CD14-positive monocyte (primary cell): ENCODE measurements at regions not wholly inside any gene's neighbourhood (a gene's known extent, or its start where the extent isn't known, plus 50 kb on each side); places are given as distances from the start of the nearest gene placed in this dataset.

ENCODE experiments used
- DNase-seq, 3 donors: peaks; one replicate each; pipeline ENCODE4 v3.0.0-alpha.2; 2011 to 2022
- H2AFZ ChIP-seq: 2 replicates; pipeline ENCODE4 v1.6.0; 2012; ENCODE audit warnings: mild to moderate bottlenecking, low read depth, low read length, inconsistent platforms; ENCODE audit not compliant: insufficient read depth, poor library complexity, severe bottlenecking
- H3K27ac ChIP-seq, 2 donors: 1 replicate in 1 of 2; 2 replicates in 1 of 2; pipeline ENCODE4 v1.5.1; 2012 to 2013; ENCODE audit warnings: low read length in 2 of 2, control low read depth in 1 of 2, inconsistent platforms in 1 of 2, low read depth in 1 of 2, mild to moderate bottlenecking in 1 of 2
- H3K27me3 ChIP-seq, 2 donors: one replicate each; pipeline versions ENCODE4 v1.6.0 to v1.6.1; 2011 to 2013; ENCODE audit warnings: low read length in 2 of 2; ENCODE audit not compliant: control insufficient read depth in 2 of 2, insufficient read depth in 2 of 2
- H3K36me3 ChIP-seq, 2 donors: replicated peaks in 1 of 2; 1 replicate in 1 of 2; 2 replicates in 1 of 2; pipeline versions ENCODE4 v1.5.1 to v1.6.1; 2012 to 2013; ENCODE audit warnings: low read length in 2 of 2, control low read depth in 1 of 2, inconsistent platforms in 1 of 2, mild to moderate bottlenecking in 1 of 2; ENCODE audit not compliant: insufficient read depth in 2 of 2, control insufficient read depth in 1 of 2
- H3K4me1 ChIP-seq, 2 donors: 1 replicate in 1 of 2; 2 replicates in 1 of 2; pipeline versions ENCODE4 v1.5.1 to v1.6.1; 2012 to 2013; ENCODE audit warnings: low read length in 2 of 2, control low read depth in 1 of 2, inconsistent platforms in 1 of 2, mild to moderate bottlenecking in 1 of 2, moderate library complexity in 1 of 2; ENCODE audit not compliant: insufficient read depth in 2 of 2, control insufficient read depth in 1 of 2
- H3K4me2 ChIP-seq: replicated peaks from 2 replicates; pipeline ENCODE3; 2012; ENCODE audit warnings: low read length, moderate library complexity, mild to moderate bottlenecking; ENCODE audit not compliant: poor library complexity, severe bottlenecking; ENCODE audit errors: extremely low read depth
- H3K4me3 ChIP-seq, 3 experiments: fragments of 200-600 bp in 1 of 3; sonication (generic) in 1 of 3; replicated peaks in 1 of 3; 1 replicate in 2 of 3; 2 replicates in 1 of 3; pipeline ENCODE4 v1.5.1; 2011 to 2013; ENCODE audit warnings: low read length in 3 of 3, mild to moderate bottlenecking in 3 of 3, control low read depth in 2 of 3, low read depth in 2 of 3, inconsistent platforms in 1 of 3, moderate library complexity in 1 of 3
- H3K79me2 ChIP-seq: 2 replicates; pipeline ENCODE4 v1.6.0; 2012; ENCODE audit warnings: mild to moderate bottlenecking, control low read depth, inconsistent platforms, low read length, moderate library complexity; ENCODE audit not compliant: insufficient read depth
- H3K9ac ChIP-seq: 2 replicates; pipeline ENCODE4 v1.6.0; 2017; ENCODE audit warnings: low read length, mild to moderate bottlenecking; ENCODE audit not compliant: insufficient read depth, poor library complexity, severe bottlenecking
- H3K9me3 ChIP-seq, 2 donors: replicated peaks in 1 of 2; 1 replicate in 1 of 2; 2 replicates in 1 of 2; pipeline versions ENCODE4 v1.5.1 to v1.6.1; 2012 to 2013; ENCODE audit warnings: low read length in 2 of 2, control low read depth in 1 of 2; ENCODE audit not compliant: control insufficient read depth in 1 of 2, insufficient read depth in 1 of 2
- H4K20me1 ChIP-seq: 2 replicates; pipeline ENCODE4 v1.6.0; 2012; ENCODE audit warnings: mild to moderate bottlenecking, low read length, control low read depth, moderate library complexity; ENCODE audit not compliant: insufficient read depth
- H3K27ac Mint-ChIP-seq, 7 donors: one replicate each; pipeline ENCODE4 v1.8.0; 2020; ENCODE audit warnings: mild to moderate bottlenecking in 7 of 7, mixed read lengths in 7 of 7, moderate library complexity in 6 of 7, inconsistent platforms in 2 of 7
- H3K27me3 Mint-ChIP-seq, 3 donors: one replicate each; pipeline ENCODE4 v1.8.0; 2021 to 2022; ENCODE audit warnings: low read depth in 3 of 3, mild to moderate bottlenecking in 3 of 3, mixed read lengths in 3 of 3, moderate library complexity in 3 of 3, inconsistent platforms in 1 of 3
- H3K36me3 Mint-ChIP-seq, 2 donors: one replicate each; pipeline ENCODE4 v1.8.0; 2020; ENCODE audit warnings: mixed read lengths in 2 of 2, inconsistent platforms in 1 of 2, mild to moderate bottlenecking in 1 of 2
- H3K4me1 Mint-ChIP-seq: one replicate; pipeline ENCODE4 v1.8.0; 2020; ENCODE audit warnings: mild to moderate bottlenecking, mixed read lengths
- H3K4me3 Mint-ChIP-seq, 2 donors: one replicate each; pipeline ENCODE4 v1.8.0; 2020; ENCODE audit warnings: mild to moderate bottlenecking in 2 of 2, mixed read lengths in 2 of 2, moderate library complexity in 1 of 2
- H3K9me3 Mint-ChIP-seq, 7 donors: one replicate each; pipeline ENCODE4 v1.8.0; 2020 to 2022; ENCODE audit warnings: mixed read lengths in 7 of 7, mild to moderate bottlenecking in 6 of 7, moderate library complexity in 6 of 7, inconsistent platforms in 2 of 7
- CTCF ChIP-seq: fragments of 200-600 bp; IDR thresholded peaks from one replicate; pipeline ENCODE4 v1.8.0; 2022; ENCODE audit warnings: antibody characterized with exemption, mild to moderate bottlenecking
- WGBS: methylation state at CpG from one replicate; pipeline ENCODE4 v1.1.5; 2013; ENCODE audit warnings: missing lambda C conversion rate; ENCODE audit not compliant: insufficient coverage; 5-methylcytosine and 5-hydroxymethylcytosine counted together
- intact Hi-C, 2 donors: fragments of 100-400 bp; cut with micrococcal nuclease; formaldehyde crosslinking; loops; one replicate each; pipeline versions ENCODE4 v1.15.0 to v1.15.1; 2023

- no peak for TF ChIP-seq CTCF
Observed at GRCh38 chr3:152738656-152739055, 96.3 kb upstream of the P2RY1 start.

DNA sequence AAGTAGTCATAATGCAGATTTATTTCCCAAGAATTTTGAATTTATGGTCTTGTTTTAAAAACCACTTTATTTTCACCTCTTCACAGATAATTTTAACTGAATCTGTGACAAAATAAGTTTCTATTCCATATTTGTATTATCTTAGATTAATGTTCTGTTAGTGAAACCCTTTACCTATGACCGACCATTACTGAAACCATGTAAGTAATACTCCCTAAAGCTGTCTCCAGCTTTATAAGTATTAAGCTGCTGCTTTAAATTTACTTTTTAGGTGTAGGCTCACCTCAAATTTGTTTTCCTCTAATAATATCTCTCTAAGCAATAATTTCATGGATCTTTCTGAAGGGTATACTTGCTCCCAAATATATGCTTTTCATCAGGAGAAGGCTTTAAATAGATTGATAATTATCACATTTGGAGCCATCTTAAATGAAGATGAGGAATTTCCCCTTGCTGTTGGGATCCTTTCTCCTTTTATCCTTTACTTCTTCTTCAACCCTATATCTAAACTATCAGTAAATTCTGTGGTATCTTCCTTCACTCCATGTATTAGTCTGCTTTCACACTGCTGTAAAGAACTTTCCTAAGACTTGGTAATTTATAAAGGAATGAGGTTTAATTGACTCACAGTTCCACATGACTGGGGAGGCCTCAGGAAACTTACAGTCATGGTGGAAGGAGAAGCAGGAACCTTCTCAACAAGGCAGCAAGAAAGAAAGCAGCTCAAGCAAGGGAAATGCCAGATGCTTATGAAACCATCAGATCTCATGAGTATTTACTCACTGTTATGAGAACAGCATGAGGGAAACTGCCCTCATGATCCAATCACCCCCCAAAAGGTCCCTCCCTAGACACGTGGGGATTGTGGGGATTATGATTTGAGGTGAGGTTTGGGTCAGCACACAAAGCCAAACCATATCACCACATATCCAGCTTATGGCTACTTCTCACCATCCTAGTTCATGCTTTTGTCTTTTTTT, 92.3 kb upstream of the P2RY1 start:
- Mint-ChIP-seq H3K27me3 (no peaks in the 10 kb centered on the region), H3K27ac (no peak overlapping the region), H3K4me1 (peaks cover 5% of the 10 kb centered on the region), H3K9me3 (peaks cover 2 to 14% (median 7%) of the 10 kb centered on the region in 7 donors), H3K4me3 (no peak overlapping the region), H3K36me3 (no peaks in the 10 kb centered on the region)
- Histone ChIP-seq H3K9me3 (peaks cover 0 to 5% of the 10 kb centered on the region in 2 donors), H3K4me2 (no peak overlapping the region), H3K27me3 (no peaks in the 10 kb centered on the region), H4K20me1 (no peaks in the 10 kb centered on the region), H3K4me3 (no peak overlapping the region), H2AFZ (no peak overlapping the region), H3K27ac (no peak overlapping the region), H3K79me2 (no peaks in the 10 kb centered on the region), H3K4me1 (no peaks in the 10 kb centered on the region), H3K36me3 (no peaks in the 10 kb centered on the region), H3K9ac (no peak overlapping the region)
- TF ChIP-seq CTCF, result no peak
- intact Hi-C loops, result no loop called here
- WGBS, result no CpG with 5 or more reads among the region's 2 CpGs
- DNase-seq, result no peak

More at GRCh38 chr3:152738656-152739055, 96.3 kb upstream of the P2RY1 start:
- H2AFZ ChIP-seq, result no peak overlapping the region
- Mint-ChIP-seq H3K36me3 (no peaks in the 10 kb centered on the region), H3K27ac (no peak overlapping the region), H3K27me3 (no peaks in the 10 kb centered on the region), H3K4me1 (peaks cover 5% of the 10 kb centered on the region), H3K4me3 (no peak overlapping the region), H3K9me3 (peaks cover 0 to 5% (median 2%) of the 10 kb centered on the region in 7 donors)
- no CpG with 5 or more reads among the region's 2 CpGs for WGBS
- no peaks in the 10 kb centered on the region for H4K20me1 ChIP-seq
- no peak overlapping the region for H3K27ac ChIP-seq
- no peaks in the 10 kb centered on the region for H3K36me3 ChIP-seq
- H3K9ac ChIP-seq, result no peak overlapping the region
- no peaks in the 10 kb centered on the region for H3K4me1 ChIP-seq
- no peak overlapping the region for H3K4me2 ChIP-seq
- intact Hi-C loops, result no loop called here
- no peaks in the 10 kb centered on the region for H3K79me2 ChIP-seq
- no peaks in the 10 kb centered on the region for H3K27me3 ChIP-seq
- no peak for DNase-seq
- H3K4me3 ChIP-seq, result no peak overlapping the region
- H3K9me3 ChIP-seq, result no peaks in the 10 kb centered on the region
